Ishikawa (cell line): ENCODE measurements at regions not wholly inside any gene's neighbourhood (a gene's known extent, or its start where the extent isn't known, plus 50 kb on each side); places are given as distances from the start of the nearest gene placed in this dataset.

Experiments used
- FOXM1 ChIP-seq: IDR thresholded peaks from 2 replicates; pipeline ENCODE4 v1.6.1; 2012; ENCODE audit warnings: low read depth, borderline replicate concordance
- REST ChIP-seq: IDR thresholded peaks from 2 replicates; pipeline ENCODE4 v1.6.1; 2012; ENCODE audit warnings: low read depth, mild to moderate bottlenecking

- TF ChIP-seq FOXM1 (no peak), REST (no peak)
These were observed 168.5 kb upstream of the STK26 start for GRCh38 chrX:131854581-131854980.
